Ishikawa (cell line): ENCODE measurements at regions not wholly inside any gene's neighbourhood (a gene's known extent, or its start where the extent isn't known, plus 50 kb on each side); places are given as distances from the start of the nearest gene placed in this dataset.

ENCODE experiments used
- CEBPB ChIP-seq: IDR thresholded peaks from 2 replicates; pipeline ENCODE4 v1.6.1; 2012
- CREB1 ChIP-seq: IDR thresholded peaks from 2 replicates; pipeline ENCODE4 v1.6.1; 2012; ENCODE audit warnings: low read depth
- EGR1 ChIP-seq: IDR thresholded peaks from 2 replicates; pipeline ENCODE4 v1.6.1; 2012
- EP300 ChIP-seq: IDR thresholded peaks from 2 replicates; pipeline ENCODE4 v1.6.1; 2012; ENCODE audit warnings: borderline replicate concordance
- FOXM1 ChIP-seq: IDR thresholded peaks from 2 replicates; pipeline ENCODE4 v1.6.1; 2012; ENCODE audit warnings: low read depth, borderline replicate concordance
- MAX ChIP-seq: IDR thresholded peaks from 2 replicates; pipeline ENCODE4 v1.6.1; 2012
- NFIC ChIP-seq: IDR thresholded peaks from 2 replicates; pipeline ENCODE4 v1.6.1; 2012
- RAD21 ChIP-seq: IDR thresholded peaks from 2 replicates; pipeline ENCODE4 v1.6.1; 2012; ENCODE audit warnings: low read depth
- REST ChIP-seq: IDR thresholded peaks from 2 replicates; pipeline ENCODE4 v1.6.1; 2012; ENCODE audit warnings: low read depth, mild to moderate bottlenecking
- TAF1 ChIP-seq: IDR thresholded peaks from 2 replicates; pipeline ENCODE4 v1.6.1; 2012; ENCODE audit warnings: low read depth, mild to moderate bottlenecking
- TCF12 ChIP-seq: IDR thresholded peaks from 2 replicates; pipeline ENCODE4 v1.6.1; 2012; ENCODE audit warnings: low read depth
- TEAD4 ChIP-seq: IDR thresholded peaks from 2 replicates; pipeline ENCODE4 v1.6.1; 2012
- YY1 ChIP-seq: IDR thresholded peaks from 2 replicates; pipeline ENCODE4 v1.6.1; 2012; ENCODE audit warnings: low read depth
- ZBTB7A ChIP-seq: IDR thresholded peaks from 2 replicates; pipeline ENCODE4 v1.6.1; 2012; ENCODE audit warnings: low read depth
- TF ChIP-seq, protein P1 (sequence below): IDR thresholded peaks from 2 replicates; pipeline ENCODE4 v1.6.1; 2012

DNA sequence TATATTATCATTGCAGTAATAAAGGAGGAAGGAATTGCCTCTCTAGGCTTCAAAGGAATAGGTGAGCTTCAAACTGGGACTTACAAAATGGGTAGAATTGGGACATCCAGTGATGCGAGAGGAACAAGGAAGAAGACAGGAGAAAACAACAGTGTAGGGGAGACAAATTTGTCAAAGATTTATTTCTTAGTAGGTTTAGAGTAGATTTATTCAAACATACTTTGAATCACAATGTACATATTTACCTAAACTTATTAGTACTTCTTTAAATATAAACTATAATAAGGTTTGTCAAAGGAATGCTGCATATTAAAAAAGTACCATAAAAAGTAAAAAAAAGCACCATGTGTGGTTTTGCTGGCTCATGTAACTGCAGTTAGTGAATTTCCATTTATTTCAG lies 161.4 kb upstream of the CDH2 start:
- TF ChIP-seq ZBTB7A, result no peak
- TF ChIP-seq EGR1, result no peak
- TF ChIP-seq, protein P1, sequence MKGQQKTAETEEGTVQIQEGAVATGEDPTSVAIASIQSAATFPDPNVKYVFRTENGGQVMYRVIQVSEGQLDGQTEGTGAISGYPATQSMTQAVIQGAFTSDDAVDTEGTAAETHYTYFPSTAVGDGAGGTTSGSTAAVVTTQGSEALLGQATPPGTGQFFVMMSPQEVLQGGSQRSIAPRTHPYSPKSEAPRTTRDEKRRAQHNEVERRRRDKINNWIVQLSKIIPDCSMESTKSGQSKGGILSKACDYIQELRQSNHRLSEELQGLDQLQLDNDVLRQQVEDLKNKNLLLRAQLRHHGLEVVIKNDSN, result no peak
- TF ChIP-seq CEBPB, result no peak
- no peak for TF ChIP-seq TCF12
- TF ChIP-seq REST, result no peak
- TF ChIP-seq EP300, result no peak
- TF ChIP-seq YY1, result no peak
- no peak for TF ChIP-seq TEAD4
- TF ChIP-seq CREB1, result no peak
- no peak for TF ChIP-seq RAD21
- TF ChIP-seq FOXM1, result no peak
- TF ChIP-seq NFIC, result no peak
- no peak for TF ChIP-seq TAF1
- no peak for TF ChIP-seq MAX

DNA sequence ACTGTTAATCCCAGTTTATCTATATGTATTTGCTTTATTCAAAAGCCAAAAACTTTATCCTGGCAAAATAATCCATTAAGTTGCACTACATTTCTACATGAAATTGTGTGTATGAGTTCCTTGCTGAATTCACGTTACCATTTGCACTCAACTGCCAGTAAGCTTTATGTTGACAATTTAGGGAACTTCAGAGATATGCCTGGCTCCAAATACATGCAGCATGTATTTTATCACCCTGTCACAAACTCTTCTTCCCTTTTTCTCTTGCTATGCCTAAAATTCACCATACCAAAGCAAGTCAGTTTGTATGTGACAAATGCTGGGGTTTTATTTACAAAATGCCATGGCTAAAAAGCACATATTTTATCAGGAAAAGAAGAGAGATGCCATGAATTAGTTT lies 157.6 kb upstream of the CDH2 start:
- TF ChIP-seq EP300 (no peak), EGR1 (no peak), NFIC (no peak), TEAD4 (no peak), CREB1 (no peak)

DNA sequence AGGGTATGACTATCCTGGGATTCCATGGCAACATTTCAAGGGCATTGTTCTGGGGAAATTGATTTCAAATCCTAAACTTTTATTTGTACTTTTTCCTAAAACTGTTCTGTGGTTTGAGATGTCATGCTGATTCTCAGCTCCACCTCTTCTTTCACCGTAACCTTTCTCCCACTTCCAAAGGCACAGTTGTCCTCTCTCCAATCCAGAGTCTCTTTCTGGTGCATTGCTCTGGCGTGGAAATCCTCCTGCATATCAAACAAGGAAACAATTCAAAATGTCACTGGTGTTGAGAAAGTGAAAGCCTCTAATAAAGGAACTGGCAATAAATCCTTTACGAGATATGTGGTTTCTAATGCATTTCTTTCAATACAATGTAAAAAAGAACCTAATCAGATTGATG lies 155.1 kb upstream of the CDH2 start:
- no peak for TF ChIP-seq CREB1
- no peak for TF ChIP-seq FOXM1
- TF ChIP-seq TEAD4, result no peak
- no peak for TF ChIP-seq ZBTB7A
- TF ChIP-seq NFIC, result no peak
- no peak for TF ChIP-seq TAF1
- no peak for TF ChIP-seq EGR1
- TF ChIP-seq YY1, result no peak
- no peak for TF ChIP-seq CEBPB
- TF ChIP-seq MAX, result no peak
- no peak for TF ChIP-seq RAD21
- TF ChIP-seq TCF12, result no peak
- TF ChIP-seq, protein P1, result no peak
- no peak for TF ChIP-seq EP300
- no peak for TF ChIP-seq REST

GRCh38 chr18:28331551-28331950 lies 154.6 kb upstream of the CDH2 start:
- TF ChIP-seq EGR1 (no peak), NFIC (no peak), ZBTB7A (no peak), TEAD4 (no peak), REST (no peak), CREB1 (no peak), TCF12 (no peak), EP300 (no peak), YY1 (no peak), FOXM1 (no peak), TAF1 (no peak), CEBPB (no peak), MAX (no peak), RAD21 (no peak)
- TF ChIP-seq, protein P1, result no peak
